NCI-H748 (cell line): ENCODE measurements at regions not wholly inside any gene's neighbourhood (a gene's known extent, or its start where the extent isn't known, plus 50 kb on each side); places are given as distances from the start of the nearest gene placed in this dataset.

Experiments used
- DNase-seq: peaks from one replicate; lab custom pipeline; 2025; ENCODE audit not compliant: unreplicated experiment; lab: John Stamatoyannopoulos, UW

DNA sequence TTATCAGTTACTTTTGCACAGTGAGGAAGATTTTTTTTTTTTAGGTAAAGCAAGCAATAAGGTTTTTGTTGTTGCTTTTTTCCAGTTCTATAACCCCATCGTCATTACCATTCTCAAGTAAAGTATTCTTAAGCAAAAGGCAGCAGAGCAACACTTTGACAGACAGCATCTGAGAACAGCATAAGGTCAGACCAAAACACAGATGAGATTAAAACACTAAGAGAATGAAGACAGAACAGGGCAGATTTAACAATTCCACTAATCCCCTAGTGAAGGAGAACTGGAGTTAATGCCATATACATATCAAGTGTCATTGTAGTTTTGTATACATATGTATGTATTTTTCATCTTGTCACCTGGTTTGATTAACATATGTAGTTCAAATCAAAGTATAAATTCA is 290.2 kb downstream of the METTL4 start:
- DNase-seq: no peak

DNA sequence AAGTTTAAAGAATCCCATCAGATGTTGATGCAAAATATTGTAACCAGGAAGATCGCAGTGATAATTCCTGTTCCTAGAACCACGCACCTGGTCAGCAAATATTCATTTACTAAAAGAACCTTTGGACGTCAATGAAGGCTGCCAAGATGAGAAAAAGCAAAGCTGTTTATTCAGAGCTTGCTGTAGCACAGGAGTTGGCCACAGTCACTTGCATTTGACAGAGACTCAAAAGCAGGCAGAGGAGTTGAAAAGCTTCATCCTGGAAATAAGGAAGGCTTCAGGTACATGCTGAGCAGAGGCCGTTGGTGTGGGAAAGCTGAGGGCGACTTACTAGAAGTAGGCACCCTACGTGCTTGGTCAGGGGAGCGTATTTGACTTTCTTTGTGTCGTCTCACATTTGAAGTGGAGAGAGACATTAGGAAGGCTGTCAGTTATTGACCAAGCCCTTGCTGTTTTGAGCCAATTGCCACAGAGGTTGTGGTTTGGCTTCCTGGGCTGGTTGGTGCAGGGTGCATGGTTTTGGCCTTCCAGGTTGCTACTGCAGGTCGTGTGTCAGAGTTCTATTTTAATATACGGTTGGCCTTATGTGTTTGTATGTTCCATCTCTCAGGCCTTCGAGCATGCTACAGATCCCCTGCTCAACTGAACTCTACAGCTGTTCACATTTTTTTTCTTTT is 289.6 kb downstream of the METTL4 start:
- no peak for DNase-seq

DNA sequence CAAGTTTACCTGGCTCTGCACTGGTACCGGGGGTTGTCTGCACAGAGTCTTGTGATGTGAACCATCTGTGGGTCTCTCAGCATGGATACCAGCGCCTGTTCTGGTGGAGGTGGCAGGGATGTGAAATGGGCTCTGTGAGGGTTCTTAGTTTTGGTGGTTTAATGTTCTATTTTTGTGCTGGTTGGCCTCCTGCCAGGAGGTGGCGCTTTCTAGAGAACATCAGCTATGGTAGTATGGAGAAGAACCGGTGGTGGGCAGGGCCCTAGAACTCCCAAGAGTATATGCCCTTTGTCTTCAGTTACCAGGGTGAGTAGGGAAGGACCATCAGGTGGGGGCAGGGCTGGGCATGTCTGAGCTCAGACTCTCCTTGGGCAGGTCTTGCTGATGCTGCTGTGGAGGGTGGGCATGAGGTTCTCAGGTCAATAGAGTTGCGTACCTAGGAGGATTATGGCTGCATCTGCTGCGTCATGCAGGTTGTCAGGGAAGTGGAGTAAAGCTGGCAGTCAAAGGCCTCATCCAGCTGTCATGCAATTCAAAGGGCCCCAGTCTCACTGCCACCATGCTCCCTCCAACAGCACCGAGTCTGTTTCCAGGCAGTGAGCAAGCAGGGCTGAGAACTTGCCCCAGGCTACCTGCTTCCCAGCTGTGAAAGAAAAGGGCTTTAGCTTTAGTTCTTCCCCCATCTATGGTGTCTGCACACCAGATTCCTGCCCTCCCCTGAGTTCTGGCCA is 278.0 kb downstream of the METTL4 start:
- DNase-seq: no peak

DNA sequence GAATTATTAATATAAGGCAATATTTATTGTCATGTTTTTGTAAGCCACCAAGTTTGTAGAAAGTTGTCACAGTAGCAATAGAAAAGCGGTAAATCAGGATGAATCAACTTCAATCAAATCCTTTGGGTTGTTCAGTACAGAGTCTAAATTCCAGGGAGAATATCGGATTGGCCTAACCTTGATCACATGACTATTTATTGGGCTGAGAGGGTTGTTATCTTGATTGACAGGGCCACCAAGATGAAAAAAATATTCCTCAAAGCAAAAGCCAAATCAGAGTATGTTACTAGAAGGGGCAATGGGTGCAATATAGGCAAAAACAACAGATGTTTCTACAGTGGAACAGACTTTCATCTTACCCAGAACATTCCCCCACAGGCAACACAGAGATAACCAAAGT is 270.0 kb downstream of the METTL4 start:
- DNase-seq: no peak

DNA sequence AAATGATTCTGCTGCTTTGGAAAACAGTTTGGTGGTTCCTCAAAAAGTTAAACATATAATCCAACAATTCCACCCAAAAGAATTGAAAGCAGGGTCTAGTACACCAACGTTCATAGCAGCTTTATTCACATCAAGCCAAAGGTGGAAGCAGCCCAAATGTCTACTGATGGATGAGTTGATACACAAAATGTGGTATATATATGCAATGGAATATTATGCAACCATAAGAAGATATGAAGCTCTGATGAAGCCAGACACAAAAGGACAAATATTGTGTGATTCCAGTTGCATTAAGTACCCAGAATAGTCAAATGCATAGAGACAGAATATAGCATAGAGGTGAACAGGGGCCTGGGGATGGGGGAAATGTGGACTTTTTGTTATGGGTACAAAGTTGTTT is 269.3 kb downstream of the METTL4 start:
- no peak for DNase-seq

DNA sequence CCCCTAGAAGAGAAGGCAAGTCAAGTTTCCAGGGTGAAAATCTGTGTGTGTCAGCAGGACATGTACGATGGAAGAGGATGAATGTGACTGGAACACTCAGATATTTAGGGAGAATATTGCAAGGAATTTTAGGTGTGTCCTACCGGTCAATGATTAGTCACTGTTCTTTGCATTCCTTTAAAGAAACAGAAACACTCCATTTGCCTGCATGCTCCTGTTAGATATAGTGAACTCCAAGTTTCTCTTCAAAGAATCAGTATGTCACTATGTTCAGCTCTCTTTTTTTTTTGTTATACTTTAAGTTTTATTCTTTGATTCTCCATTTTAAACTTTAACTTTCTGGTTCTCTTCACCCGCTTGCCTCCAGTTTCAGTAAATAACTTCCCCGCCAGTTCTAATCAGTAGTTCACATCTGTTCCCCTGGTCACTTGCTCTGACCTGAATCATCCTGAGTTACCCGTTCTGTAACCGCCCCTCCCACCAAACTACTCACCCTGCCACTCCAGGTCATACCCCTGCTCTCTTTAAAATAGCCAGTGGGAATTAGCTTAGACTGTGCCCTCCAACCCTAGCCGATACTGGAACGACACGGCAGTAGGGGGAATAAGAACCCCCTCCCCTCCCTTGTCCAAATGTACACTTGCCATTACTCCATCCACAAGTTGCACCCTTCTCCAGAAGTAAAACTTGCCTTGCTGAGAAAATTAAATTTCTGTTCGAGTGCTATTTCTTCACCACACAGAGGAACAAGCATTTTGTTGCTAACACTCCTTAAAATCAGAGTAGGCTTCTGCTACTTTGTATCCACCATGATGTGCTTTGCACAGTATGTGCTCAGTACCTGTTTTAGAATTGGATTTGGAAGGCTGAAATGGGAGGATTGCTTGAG is 268.4 kb downstream of the METTL4 start:
- DNase-seq: no peak

DNA sequence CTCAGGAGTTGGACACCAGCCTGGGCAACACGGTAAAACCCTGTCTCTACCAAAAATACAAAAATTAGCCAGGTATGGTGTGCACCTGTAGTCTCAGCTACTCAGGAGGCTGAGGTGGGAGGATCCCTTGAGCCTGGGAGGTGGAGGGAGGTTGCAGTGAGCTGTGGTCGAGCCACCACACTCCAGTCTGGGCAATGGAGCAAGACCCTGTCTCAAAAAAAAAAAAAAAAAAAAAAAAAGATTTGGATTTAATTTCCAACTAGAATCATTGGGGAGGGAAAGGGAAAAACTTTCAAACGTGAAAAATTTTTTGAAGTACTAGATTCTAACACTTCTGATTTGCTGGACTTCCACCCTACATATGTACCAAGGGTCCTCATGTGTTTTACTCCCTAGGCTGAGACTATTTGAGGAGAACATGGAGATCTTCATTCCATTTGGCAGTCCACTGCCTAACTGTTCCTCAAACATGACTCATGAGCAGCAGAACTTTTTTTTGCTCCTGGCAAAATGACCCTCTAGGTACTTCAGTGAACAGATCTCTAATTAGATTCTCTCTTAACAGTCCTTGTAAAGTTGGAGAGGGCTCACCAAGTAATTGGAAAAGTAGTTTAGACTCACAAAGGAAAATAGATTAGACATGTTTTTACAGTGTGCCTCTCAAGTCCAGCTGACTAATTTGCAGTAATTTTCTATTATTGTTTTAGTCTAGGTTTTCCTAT is 267.6 kb downstream of the METTL4 start:
- no peak for DNase-seq

DNA sequence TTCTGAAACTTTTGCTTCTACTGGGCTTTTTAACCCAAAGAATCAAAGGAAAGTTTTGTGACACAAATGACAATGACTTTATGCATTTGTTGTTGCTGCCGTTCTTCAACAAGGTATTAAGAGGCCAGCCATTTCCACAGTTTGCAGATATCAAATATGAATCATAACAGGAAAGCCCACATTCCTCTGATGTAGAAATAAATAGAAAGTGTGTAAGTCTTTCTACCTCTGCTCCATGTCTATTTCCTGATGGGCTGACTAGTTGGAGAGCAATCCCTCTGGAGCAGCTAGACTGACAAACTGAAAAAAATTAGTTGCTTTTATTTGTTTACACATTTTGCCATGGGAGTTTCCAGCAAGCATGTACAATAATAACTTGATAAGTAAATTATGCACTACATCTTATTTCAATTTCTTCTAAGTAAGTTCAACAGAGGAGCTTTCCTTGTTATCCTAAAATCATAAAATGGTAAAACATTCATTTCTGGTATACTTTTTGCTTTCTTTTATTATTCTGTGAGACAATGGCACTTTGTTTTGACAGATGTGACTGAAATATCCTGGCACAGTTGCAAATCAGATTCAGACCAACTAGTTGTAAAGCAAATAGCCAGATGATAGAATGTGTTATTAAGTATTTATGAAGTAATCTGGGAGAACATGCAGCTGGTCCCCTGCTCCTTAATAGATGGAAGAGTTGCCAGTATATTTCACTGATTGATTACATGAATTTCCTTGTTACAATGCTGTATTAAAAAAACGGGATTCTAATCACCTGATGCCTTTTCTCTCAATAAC is 266.7 kb downstream of the METTL4 start:
- peak; percentile 20 for DNase-seq

DNA sequence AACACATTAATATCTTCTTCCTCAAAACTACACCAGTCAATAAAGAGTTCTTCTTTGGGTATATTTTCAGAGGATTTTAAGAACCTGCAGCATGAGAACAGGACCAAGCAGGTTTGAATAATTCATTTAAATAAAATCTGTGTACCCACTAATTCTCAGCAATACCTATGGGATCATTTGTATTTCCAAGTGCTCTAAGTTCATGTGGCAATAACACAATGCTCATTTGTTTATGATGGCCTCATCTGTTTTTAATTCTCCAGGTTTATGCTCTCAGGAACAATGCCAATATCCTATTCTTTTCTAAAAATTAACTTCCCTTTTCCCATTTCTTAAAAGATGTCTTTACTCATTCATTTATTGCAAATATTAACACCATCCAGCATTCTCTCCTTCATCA is 264.7 kb downstream of the METTL4 start:
- no peak for DNase-seq

DNA sequence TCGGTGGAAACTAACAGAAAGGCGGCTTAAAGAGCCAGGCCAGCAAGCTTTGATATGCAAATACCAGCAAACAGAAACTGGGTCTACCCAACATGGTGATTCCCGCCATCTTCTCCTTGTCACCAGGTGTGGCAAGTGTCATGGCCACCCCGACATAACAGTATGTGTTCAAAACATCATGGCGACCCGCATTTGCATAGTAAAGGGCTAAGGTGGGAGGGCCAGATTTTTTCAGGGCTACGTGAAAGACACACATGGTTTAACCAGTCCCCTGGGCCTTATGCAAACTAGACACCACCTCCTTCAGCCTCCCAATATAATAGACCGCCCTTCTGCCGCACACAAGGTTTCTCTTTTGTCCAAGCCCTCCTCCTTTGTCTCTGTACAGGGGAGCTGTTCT is 260.4 kb downstream of the METTL4 start:
- no peak for DNase-seq

DNA sequence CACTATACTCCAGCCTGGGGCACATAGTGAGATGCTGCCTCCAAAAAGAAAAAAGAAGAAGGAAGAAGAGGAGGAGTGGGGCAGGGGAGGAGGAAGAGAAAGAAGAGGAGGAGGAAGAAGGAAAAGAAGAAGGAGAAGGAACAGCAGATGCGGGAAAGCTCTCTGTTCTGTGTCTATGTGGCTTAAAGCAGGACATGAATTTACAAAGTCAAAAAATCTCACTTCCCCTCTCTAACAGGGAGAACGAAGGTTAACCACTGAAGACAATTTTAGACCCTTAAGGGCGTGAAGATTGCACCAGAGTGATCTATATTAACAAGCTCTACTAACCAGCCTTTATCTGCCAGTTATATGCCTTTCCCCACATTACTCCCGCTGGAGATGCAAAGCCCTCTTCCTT is 258.9 kb downstream of the METTL4 start:
- DNase-seq: no peak

DNA sequence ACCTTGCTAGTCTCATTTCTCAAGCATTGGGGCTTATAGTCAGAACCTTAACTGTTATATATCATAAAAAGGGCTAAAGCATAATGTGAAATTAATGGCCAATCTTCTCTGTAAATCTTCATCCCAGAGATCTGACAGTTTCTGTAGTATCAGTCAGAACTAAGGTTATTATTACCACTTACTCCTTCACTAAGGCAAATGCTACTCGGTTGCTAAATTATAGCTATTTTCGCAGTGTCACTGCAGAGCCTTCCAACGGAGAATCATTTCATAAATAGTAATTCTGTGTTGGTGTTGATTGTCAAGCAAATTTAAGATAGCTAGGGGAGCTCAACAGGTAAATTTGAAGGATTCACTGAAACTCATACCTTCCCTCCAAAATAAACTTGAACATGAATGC is 258.0 kb downstream of the METTL4 start:
- no peak for DNase-seq

DNA sequence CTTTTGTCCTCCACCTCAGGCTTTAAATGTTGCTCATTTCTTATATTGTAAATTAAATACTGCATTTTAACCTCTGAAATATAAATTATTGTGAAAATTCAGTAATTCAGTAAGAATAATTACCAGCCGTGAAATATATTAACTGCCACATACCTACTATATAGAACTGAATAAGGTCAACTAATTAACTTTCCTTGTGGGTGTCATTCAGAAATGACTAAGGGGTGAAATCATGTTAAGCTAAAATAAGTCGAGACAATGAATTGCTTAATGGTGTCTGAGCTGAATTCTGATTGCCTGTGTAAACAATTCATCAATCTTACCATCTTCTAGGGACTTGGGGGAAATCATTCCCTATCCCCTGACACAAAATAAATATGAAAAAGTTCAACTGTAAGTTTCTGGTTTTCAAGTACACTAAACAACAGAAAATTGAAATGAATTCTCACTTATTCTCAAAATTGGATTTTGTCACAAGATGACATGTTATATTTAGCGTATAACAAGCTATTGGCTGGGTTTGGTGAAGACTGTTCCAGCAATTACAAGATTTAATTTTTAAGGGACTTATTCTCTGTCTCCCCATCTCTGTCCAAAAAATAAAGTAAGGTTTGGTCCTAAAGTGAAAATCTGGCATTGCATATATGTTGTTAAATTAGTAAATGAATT is 255.1 kb downstream of the METTL4 start:
- DNase-seq: no peak

DNA sequence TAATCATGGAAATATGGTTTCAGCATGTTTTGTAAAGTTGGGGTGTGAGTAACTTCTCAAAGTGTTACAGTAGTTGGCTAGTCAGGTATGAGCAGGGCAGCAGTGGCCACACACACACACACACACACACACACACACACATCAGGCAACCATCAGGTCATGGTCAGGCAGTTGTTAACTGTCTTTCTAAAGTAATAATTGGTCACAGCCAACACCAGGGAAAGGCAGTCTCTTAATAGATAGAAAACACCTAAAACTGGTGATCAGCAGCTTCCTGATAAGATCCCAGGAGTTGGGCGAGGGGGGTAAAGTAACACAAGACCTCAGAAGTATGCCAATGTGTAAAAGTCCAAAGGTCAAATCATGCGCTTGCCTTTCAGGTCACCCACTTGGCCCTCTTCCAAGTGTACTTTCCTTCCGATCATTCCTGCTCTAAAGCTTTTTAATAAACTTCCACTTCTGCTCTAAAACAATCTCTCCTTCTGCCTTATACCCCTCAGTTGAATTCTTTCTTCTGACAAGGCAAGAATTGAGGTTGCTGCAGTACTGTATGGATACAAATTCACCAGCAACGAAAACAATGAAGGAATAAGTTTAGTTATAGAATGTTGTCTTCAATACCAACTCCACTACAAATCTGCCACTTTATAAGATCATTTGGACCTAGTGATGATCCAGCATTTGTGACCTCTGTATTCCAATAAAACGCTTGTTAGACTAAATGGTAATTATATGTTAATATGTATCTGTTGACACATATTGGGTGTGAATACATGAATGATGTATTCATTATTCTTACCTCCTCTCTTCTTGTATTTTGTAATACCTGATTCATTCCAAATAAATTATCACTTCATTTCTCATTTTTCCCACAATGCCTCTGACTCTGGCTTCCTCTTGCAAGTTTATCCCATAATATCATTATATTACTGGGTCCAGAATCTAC is 254.3 kb downstream of the METTL4 start:
- DNase-seq: no peak

DNA sequence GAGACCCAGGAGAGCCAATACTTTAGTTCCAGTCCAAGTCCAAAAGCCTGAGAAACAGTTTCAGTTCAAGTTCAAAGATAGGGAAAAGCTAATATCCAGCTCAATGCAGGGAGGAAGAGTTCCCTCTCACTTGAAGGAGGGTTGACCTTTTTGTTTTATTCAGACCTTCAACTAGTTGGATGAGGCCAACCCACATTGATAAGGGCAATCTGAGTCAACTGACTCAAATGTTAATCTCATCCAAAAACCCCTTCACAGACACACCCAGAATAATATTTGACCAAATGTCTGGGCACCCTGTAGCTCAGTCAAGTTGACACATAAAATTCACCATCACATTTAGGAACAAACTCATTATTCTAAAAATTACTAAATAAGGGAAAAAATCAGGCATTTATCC is 246.8 kb downstream of the METTL4 start:
- DNase-seq: no peak

DNA sequence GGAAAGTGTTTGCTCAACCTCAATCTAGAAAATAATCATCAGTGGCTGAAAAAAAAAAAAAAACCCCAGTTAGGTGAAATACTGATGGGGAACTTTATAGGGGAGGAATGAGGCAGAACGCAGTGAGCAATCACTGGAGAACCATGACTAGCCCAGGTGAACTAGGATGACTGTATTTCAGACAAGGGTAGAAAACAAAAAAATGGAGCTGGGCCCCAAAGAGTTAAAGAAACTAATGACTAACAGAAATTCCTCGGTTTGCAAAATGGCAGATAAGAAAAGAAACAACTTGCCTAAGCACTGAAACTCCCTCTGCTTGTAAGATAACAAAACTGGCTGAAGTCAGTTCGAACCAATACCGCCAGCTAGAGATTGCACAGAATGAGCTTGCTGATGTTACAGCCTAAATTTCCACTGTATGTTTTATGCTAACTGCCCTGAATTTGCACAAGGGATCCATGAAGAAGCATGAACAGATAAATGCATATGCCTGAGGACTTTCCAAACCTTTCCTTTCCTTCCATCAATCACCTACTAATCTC is 245.9 kb downstream of the METTL4 start:
- DNase-seq: no peak

DNA sequence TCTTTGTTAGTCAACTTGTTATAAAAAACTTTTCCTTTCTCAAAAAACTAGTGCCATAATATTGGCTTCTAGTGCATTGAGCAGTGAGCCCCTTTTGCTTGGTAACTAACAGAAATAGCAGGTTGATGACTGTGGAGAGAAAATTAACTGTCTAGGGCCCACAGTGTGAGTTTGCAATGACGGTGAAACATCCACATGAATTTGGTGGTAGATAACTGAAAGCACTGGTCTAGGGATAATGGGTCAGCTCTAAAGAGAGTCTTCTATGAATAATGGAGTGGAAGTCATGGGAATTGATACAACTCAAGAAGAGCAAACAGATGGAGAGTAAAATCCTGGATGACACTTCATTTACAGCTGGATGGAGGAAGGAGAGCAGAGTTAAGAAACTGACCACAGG is 245.4 kb downstream of the METTL4 start:
- no peak for DNase-seq

DNA sequence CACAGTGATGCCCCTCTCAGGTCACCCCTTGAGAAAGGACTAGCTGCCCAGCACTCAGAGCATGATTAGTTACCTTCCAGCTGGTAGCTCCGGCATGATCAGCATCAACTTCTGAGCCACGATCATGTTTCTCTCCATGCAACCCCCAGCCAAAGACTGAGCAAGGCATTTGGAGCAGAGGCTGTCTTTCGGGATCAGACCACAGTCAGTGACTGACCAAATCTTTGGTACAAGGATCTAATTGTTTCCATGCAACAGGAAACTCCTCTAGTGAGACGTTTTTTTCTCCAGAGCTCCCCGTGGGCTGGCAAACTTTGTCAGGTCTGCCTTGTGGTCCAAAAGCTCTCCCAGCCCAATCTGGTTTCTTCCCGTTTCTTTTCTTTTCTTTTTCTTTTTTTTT is 244.3 kb downstream of the METTL4 start:
- no peak for DNase-seq

DNA sequence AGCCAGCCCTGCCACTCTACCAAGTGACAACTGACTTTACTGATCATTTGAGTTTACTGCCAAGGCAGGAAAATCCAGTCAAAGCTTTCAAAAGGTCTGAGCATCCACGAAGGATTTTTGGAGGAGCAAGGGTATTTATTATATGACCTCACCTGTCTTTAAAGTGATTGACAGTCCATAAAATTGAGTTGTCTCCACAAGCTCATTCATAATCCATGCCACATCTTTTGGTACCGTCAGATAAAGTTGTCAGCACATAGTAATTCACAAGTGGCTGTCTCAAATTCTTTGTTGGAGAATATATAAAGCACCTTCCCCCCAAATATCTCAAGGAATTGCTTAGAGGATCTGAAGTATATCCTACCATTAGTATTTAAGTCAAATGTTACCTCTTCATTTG is 240.5 kb downstream of the METTL4 start:
- no peak for DNase-seq
